Neural cell (in vitro differentiated cells): ENCODE measurements at regions not wholly inside any gene's neighbourhood (a gene's known extent, or its start where the extent isn't known, plus 50 kb on each side); places are given as distances from the start of the nearest gene placed in this dataset.

ENCODE experiments used
- CTCF ChIP-seq: fragments of 450-650 bp; IDR thresholded peaks from 2 replicates; pipeline ENCODE4 v1.5.1; 2014; ENCODE audit warnings: antibody characterized with exemption, mild to moderate bottlenecking, moderate library complexity; ENCODE audit not compliant: poor library complexity, severe bottlenecking
- EZH2 ChIP-seq: fragments of 200-600, 300-800 bp; shearing (Covaris generic), sonication (generic); IDR thresholded peaks from 2 replicates; pipeline ENCODE4 v1.6.1; 2014; ENCODE audit warnings: antibody characterized with exemption, low read length, borderline replicate concordance, mild to moderate bottlenecking; ENCODE audit not compliant: insufficient read depth, poor library complexity, severe bottlenecking
- REST ChIP-seq: IDR thresholded peaks from 2 replicates; pipeline ENCODE4 v1.6.1; 2012; ENCODE audit warnings: borderline replicate concordance

GRCh38 chr17:36827081-36827480 is 110.2 kb upstream of the LHX1 start:
- TF ChIP-seq EZH2 (no peak), CTCF (no peak), REST (no peak)
